H1 (cell line): ENCODE measurements at regions not wholly inside any gene's neighbourhood (a gene's known extent, or its start where the extent isn't known, plus 50 kb on each side); places are given as distances from the start of the nearest gene placed in this dataset.
"Not testable (repeated sequence)": the region's sequence is repeated elsewhere in the genome, so short reads cannot be mapped to it uniquely, and the experiment has no call there.

Experiments
- CTCF ChIA-PET: fragments of 300-600 bp; sonication (Branson Sonifier 250); formaldehyde crosslinking; loops from one replicate; lab custom pipeline; 2021; ENCODE audit not compliant: partially characterized antibody; lab: Charles Lee
- POLR2A ChIA-PET: fragments of 300-600 bp; sonication (Branson Sonifier 250); formaldehyde crosslinking; loops from one replicate; lab custom pipeline; 2021; ENCODE audit warnings: inconsistent platforms; ENCODE audit not compliant: partially characterized antibody; lab: Charles Lee
- DNase-seq, 2 experiments: peaks; one replicate each; pipeline versions ENCODE4 v3.0.0 to v3.0.0-alpha.2; 2010 to 2022; ENCODE audit warnings: low spot score in 2 of 2, low read depth in 1 of 2, mixed read lengths in 1 of 2
- FAIRE-seq: peaks from 2 replicates; lab custom pipeline; 2011; peaks lifted over from hg19 to GRCh38; lab: Jason Lieb, UNC
- H2AFZ ChIP-seq: 2 replicates; pipeline ENCODE4 v1.8.1; 2012; ENCODE audit warnings: low read length, inconsistent platforms
- H2AK5ac ChIP-seq: 2 replicates; pipeline ENCODE4 v1.6.1; 2013; ENCODE audit warnings: low read depth, low read length
- H2BK120ac ChIP-seq: replicated peaks from 2 replicates; pipeline ENCODE3; 2013; ENCODE audit warnings: low read depth, low read length, inconsistent platforms
- H2BK12ac ChIP-seq: 2 replicates; pipeline ENCODE4 v1.6.1; 2013; ENCODE audit warnings: low read depth, low read length
- H2BK15ac ChIP-seq: 2 replicates; pipeline ENCODE4 v1.6.1; 2013; ENCODE audit warnings: low read length
- H2BK20ac ChIP-seq: 2 replicates; pipeline ENCODE4 v1.6.1; 2013; ENCODE audit warnings: low read length
- H2BK5ac ChIP-seq: 2 replicates; pipeline ENCODE4 v1.6.1; 2013; ENCODE audit warnings: low read depth, low read length
- H3K14ac ChIP-seq: 2 replicates; pipeline ENCODE4 v1.6.1; 2013; ENCODE audit warnings: inconsistent platforms; ENCODE audit not compliant: insufficient read length
- H3K18ac ChIP-seq: 2 replicates; pipeline ENCODE4 v1.6.1; 2013; ENCODE audit warnings: low read length; ENCODE audit errors: extremely low read depth
- H3K23ac ChIP-seq: 2 replicates; pipeline ENCODE4 v1.6.1; 2013; ENCODE audit warnings: inconsistent platforms; ENCODE audit not compliant: insufficient read length
- H3K23me2 ChIP-seq: 2 replicates; pipeline ENCODE4 v1.6.1; 2013; ENCODE audit warnings: low read depth, low read length
- H3K27ac ChIP-seq: 2 replicates; pipeline ENCODE4 v1.6.1; 2011; ENCODE audit warnings: low read depth, low read length, inconsistent platforms
- H3K27me3 ChIP-seq, 4 experiments: replicated peaks in 1 of 4; 1 replicate in 1 of 4; 2 replicates in 3 of 4; pipeline versions ENCODE4 v1.6.1 to v1.8.1; 2011 to 2013; ENCODE audit warnings: low read length in 3 of 4, mild to moderate bottlenecking in 3 of 4, inconsistent platforms in 2 of 4, mixed read lengths in 2 of 4, moderate library complexity in 1 of 4; ENCODE audit not compliant: control insufficient read depth in 3 of 4, insufficient read depth in 3 of 4; ENCODE audit errors: extremely low read depth in 1 of 4
- H3K36me3 ChIP-seq, 4 experiments: 2 replicates each; pipeline versions ENCODE4 v1.6.1 to v1.8.1; 2011 to 2013; ENCODE audit warnings: mild to moderate bottlenecking in 4 of 4, low read length in 3 of 4, moderate library complexity in 2 of 4, control low read depth in 1 of 4, inconsistent platforms in 1 of 4; ENCODE audit not compliant: insufficient read depth in 4 of 4, control insufficient read depth in 2 of 4
- H3K4ac ChIP-seq: replicated peaks from 2 replicates; pipeline ENCODE3; 2013; ENCODE audit warnings: low read length, low read depth, mixed read lengths, inconsistent platforms; ENCODE audit not compliant: insufficient read length
- H3K4me1 ChIP-seq, 4 experiments: replicated peaks in 1 of 4; 1 replicate in 1 of 4; 2 replicates in 3 of 4; pipeline versions ENCODE4 v1.6.1 to v1.8.1; 2011 to 2013; ENCODE audit warnings: low read length in 3 of 4, inconsistent platforms in 2 of 4, mixed read lengths in 1 of 4; ENCODE audit not compliant: insufficient read depth in 4 of 4, control insufficient read depth in 3 of 4
- H3K4me2 ChIP-seq, 2 experiments: 2 replicates each; pipeline versions ENCODE4 v1.6.1 to v1.8.1; 2011 to 2013; ENCODE audit warnings: low read depth in 2 of 2, low read length in 2 of 2, control low read depth in 1 of 2, inconsistent platforms in 1 of 2, mild to moderate bottlenecking in 1 of 2; ENCODE audit not compliant: insufficient read depth in 1 of 2
- H3K4me3 ChIP-seq, 4 experiments: fragments of 200-600, 300-600 bp in 1 of 4; sonication (generic), shearing (Covaris generic), sonication (Bioruptor Twin) in 1 of 4; 2 replicates each; pipeline versions ENCODE4 v1.5.1 to v1.8.1; 2011 to 2016; ENCODE audit warnings: low read length in 4 of 4, low read depth in 3 of 4, control low read depth in 2 of 4, inconsistent platforms in 2 of 4, mild to moderate bottlenecking in 2 of 4, mixed read lengths in 1 of 4, moderate library complexity in 1 of 4; ENCODE audit not compliant: insufficient read depth in 2 of 4; ENCODE audit errors: extremely low read depth in 1 of 4
- H3K56ac ChIP-seq: replicated peaks from 2 replicates; pipeline ENCODE3; 2013; ENCODE audit warnings: low read depth, mild to moderate bottlenecking, mixed read lengths, low read length, inconsistent platforms; ENCODE audit not compliant: insufficient read length
- H3K79me1 ChIP-seq: 2 replicates; pipeline ENCODE4 v1.6.1; 2013; ENCODE audit warnings: low read depth, low read length, control low read depth
- H3K79me2 ChIP-seq, 2 experiments: 2 replicates each; pipeline versions ENCODE4 v1.6.1 to v1.8.1; 2012 to 2013; ENCODE audit warnings: low read length in 2 of 2, mild to moderate bottlenecking in 2 of 2, inconsistent platforms in 1 of 2; ENCODE audit not compliant: insufficient read depth in 2 of 2, control insufficient read depth in 1 of 2
- H3K9ac ChIP-seq, 4 experiments: replicated peaks in 1 of 4; 1 replicate in 1 of 4; 2 replicates in 3 of 4; pipeline versions ENCODE4 v1.6.1 to v1.8.1; 2011 to 2013; ENCODE audit warnings: low read depth in 3 of 4, low read length in 3 of 4, control low read depth in 2 of 4, mild to moderate bottlenecking in 2 of 4, moderate library complexity in 2 of 4, inconsistent platforms in 1 of 4; ENCODE audit errors: extremely low read depth in 1 of 4
- H3K9me3 ChIP-seq, 2 experiments: 2 replicates each; pipeline versions ENCODE4 v1.6.1 to v1.8.1; 2012 to 2013; ENCODE audit warnings: mild to moderate bottlenecking in 2 of 2, moderate library complexity in 2 of 2, control low read depth in 1 of 2, inconsistent platforms in 1 of 2, low read depth in 1 of 2, low read length in 1 of 2, mixed read lengths in 1 of 2; ENCODE audit not compliant: insufficient read depth in 2 of 2
- H4K20me1 ChIP-seq, 2 experiments: replicated peaks in 1 of 2; 2 replicates each; pipeline versions ENCODE3 to v1.8.1; 2011 to 2013; ENCODE audit warnings: inconsistent platforms in 2 of 2, low read length in 2 of 2, mild to moderate bottlenecking in 1 of 2; ENCODE audit not compliant: insufficient read depth in 2 of 2, control insufficient read depth in 1 of 2
- H4K5ac ChIP-seq: 2 replicates; pipeline ENCODE4 v1.6.1; 2013; ENCODE audit warnings: low read length, low read depth, mixed read lengths, inconsistent platforms; ENCODE audit not compliant: insufficient read length
- H4K8ac ChIP-seq: 2 replicates; pipeline ENCODE4 v1.8.0; 2013; ENCODE audit warnings: mild to moderate bottlenecking, moderate library complexity, low read length, inconsistent platforms; ENCODE audit not compliant: insufficient read depth; ENCODE audit errors: extremely low read depth
- H4K91ac ChIP-seq: replicated peaks from 2 replicates; pipeline ENCODE3; 2013; ENCODE audit warnings: low read length, mixed read lengths, inconsistent platforms; ENCODE audit not compliant: insufficient read length
- BACH1 ChIP-seq: IDR thresholded peaks from 2 replicates; pipeline ENCODE4 v1.6.1; 2012; ENCODE audit warnings: low read length, improper control_type of control experiment
- BRCA1 ChIP-seq: IDR thresholded peaks from 2 replicates; pipeline ENCODE4 v1.6.1; 2012; ENCODE audit warnings: low read depth, low read length, improper control_type of control experiment
- CREB1 ChIP-seq: IDR thresholded peaks from 2 replicates; pipeline ENCODE4 v1.6.1; 2012; ENCODE audit warnings: inconsistent platforms
- CTBP2 ChIP-seq: IDR thresholded peaks from 2 replicates; pipeline ENCODE4 v1.7.0; 2011; ENCODE audit warnings: borderline replicate concordance, mild to moderate bottlenecking, moderate library complexity, mixed read lengths, low read length; ENCODE audit not compliant: insufficient read depth, insufficient read length
- EP300 ChIP-seq, 2 experiments: IDR thresholded peaks; 1 replicate in 1 of 2; 2 replicates in 1 of 2; pipeline ENCODE4 v1.6.1; 2011 to 2012; ENCODE audit warnings: low read depth in 2 of 2, low read length in 2 of 2, mild to moderate bottlenecking in 2 of 2, borderline replicate concordance in 1 of 2, inconsistent platforms in 1 of 2, moderate library complexity in 1 of 2
- JUND ChIP-seq: IDR thresholded peaks from 2 replicates; pipeline ENCODE4 v1.6.1; 2011; ENCODE audit warnings: mild to moderate bottlenecking, improper control_type of control experiment, low read length
- SP1 ChIP-seq: IDR thresholded peaks from 2 replicates; pipeline ENCODE4 v1.6.1; 2011; ENCODE audit warnings: low read depth, low read length
- TCF12 ChIP-seq: IDR thresholded peaks from 2 replicates; pipeline ENCODE4 v1.6.1; 2011; ENCODE audit warnings: low read depth, mild to moderate bottlenecking, low read length
- WGBS, 2 experiments: shearing (Covaris generic) in 1 of 2; methylation state at CpG; one replicate each; pipeline versions ENCODE4 v1.1.6 to v1.1.7; 2013 to 2015; ENCODE audit warnings: low lambda C conversion rate in 2 of 2, mixed read lengths in 2 of 2, inconsistent platforms in 1 of 2, low coverage in 1 of 2, missing lambda C conversion rate in 1 of 2; ENCODE audit not compliant: insufficient replicate concordance in 2 of 2, insufficient coverage in 1 of 2, insufficient read length in 1 of 2; ENCODE audit errors: extremely low coverage in 1 of 2, missing lambda C conversion rate in 1 of 2; 5-methylcytosine and 5-hydroxymethylcytosine counted together
- TF ChIP-seq, protein P1 (sequence below): IDR thresholded peaks from 2 replicates; pipeline ENCODE4 v1.6.1; 2011; ENCODE audit warnings: low read depth, mild to moderate bottlenecking, low read length; ENCODE audit not compliant: insufficient read depth

DNA sequence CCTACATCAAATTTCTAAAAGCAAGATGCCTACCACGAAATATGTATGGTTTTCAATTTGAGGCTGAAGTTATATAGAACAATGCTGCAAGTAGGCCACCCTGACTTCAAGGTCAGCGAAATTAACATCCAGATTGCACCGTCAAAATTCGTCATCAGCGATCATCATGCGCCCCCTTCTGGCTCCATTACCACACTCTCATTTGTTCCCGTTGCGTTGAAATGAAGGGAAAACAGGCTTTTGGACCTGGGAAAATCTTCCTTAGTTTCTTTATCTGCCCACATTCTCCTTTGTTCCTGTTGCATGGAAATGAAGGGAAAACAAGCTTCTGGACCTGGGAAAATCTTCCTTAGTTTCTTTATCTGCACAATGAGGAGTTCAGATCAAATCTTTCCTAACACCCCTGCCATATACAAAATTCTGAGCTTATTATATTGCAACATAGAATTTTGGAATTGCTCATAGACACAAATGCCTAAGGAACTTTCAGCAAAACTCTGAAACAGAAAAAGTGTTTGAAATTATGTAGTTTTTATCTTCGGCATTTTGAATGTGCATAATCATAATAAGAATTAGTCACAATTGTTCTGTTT, 98.2 kb upstream of the PRKCQ start (continued):
- TF ChIP-seq, protein P1, sequence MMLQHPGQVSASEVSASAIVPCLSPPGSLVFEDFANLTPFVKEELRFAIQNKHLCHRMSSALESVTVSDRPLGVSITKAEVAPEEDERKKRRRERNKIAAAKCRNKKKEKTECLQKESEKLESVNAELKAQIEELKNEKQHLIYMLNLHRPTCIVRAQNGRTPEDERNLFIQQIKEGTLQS, result no peak
- TF ChIP-seq TCF12, result no peak
- TF ChIP-seq SP1, result no peak
- peak; percentile 90 for TF ChIP-seq CREB1
- TF ChIP-seq JUND, result no peak
- no peak for TF ChIP-seq CTBP2
- no peak for TF ChIP-seq BRCA1
- no peak for TF ChIP-seq EP300 (IDR thresholded peaks at IDR 0.05; ENCODE audit: borderline replicate concordance in 1 of 2, low read depth in 2 of 2, low read length in 2 of 2)
- no peak for TF ChIP-seq BACH1

GRCh38 chr10:6677129-6677528, 97.1 kb upstream of the PRKCQ start:
- FAIRE-seq, H3K4me3 ChIP-seq, H3K56ac ChIP-seq, H4K8ac ChIP-seq, H3K27me3 ChIP-seq, H3K36me3 ChIP-seq, H3K4me1 ChIP-seq, H2BK5ac ChIP-seq, DNase-seq, H2BK20ac ChIP-seq, H2BK15ac ChIP-seq, H3K18ac ChIP-seq, H2BK120ac ChIP-seq, H3K4me2 ChIP-seq, H4K20me1 ChIP-seq, H2AK5ac ChIP-seq, H3K4ac ChIP-seq, H3K79me2 ChIP-seq, H3K9ac ChIP-seq, H3K27ac ChIP-seq, H3K9me3 ChIP-seq, H3K79me1 ChIP-seq, H2BK12ac ChIP-seq, H3K14ac ChIP-seq, H3K23ac ChIP-seq, H3K23me2 ChIP-seq, H4K5ac ChIP-seq, POLR2A ChIA-PET, H4K91ac ChIP-seq, H2AFZ ChIP-seq: not testable (repeated sequence)
- CTCF ChIA-PET, result interaction anchor here (0.6 to 3.6 kb wide), 5 partner anchors 11 to 265 kb away, joined by 3 to 20 read pairs (median 3); no protein-coding TSS in a partner anchor
- WGBS, 2 experiments, result 88% methylated on average over 5 of the region's 5 CpGs; no CpG with 5 or more reads in 1 of the 2 experiments
